GM21717 (cell line): ENCODE measurements at regions not wholly inside any gene's neighbourhood (a gene's known extent, or its start where the extent isn't known, plus 50 kb on each side); places are given as distances from the start of the nearest gene placed in this dataset.
A peak's percentile ranks its signal among the peaks of the same experiment; 100 is the strongest.
"Not testable (repeated sequence)": the region's sequence is repeated elsewhere in the genome, so short reads cannot be mapped to it uniquely, and the experiment has no call there.

Experiments used
- ATAC-seq: cut with Tn5 transposase; IDR thresholded peaks from one replicate; pipeline ENCODE4 v1.9.1; 2021; ENCODE audit warnings: mild to moderate bottlenecking, moderate library complexity; ENCODE audit not compliant: unreplicated experiment

DNA sequence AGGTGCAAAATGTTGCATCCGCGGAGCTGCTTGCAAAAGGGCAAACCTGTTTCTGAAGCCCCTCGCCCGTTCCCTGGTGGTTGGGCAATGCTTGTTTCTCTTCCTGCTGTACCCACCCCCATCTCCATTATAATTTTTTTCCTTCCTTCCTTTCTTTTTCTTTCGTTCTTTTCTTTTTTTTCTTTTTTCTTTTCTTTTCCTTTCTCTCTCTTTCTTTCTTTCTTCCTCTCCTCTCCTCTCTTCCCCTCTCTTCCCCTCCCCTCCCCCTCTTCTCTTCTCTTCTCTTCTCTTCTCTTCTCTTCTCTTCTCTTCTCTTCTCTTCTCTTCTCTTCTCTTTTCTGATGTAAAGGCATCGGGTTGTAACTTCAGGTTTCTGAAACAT, 278.2 kb downstream of the GATA3 start:
- no peak for ATAC-seq

- ATAC-seq: no peak
These were observed 280.1 kb downstream of the GATA3 start for GRCh38 chr10:8334631-8335030.

DNA sequence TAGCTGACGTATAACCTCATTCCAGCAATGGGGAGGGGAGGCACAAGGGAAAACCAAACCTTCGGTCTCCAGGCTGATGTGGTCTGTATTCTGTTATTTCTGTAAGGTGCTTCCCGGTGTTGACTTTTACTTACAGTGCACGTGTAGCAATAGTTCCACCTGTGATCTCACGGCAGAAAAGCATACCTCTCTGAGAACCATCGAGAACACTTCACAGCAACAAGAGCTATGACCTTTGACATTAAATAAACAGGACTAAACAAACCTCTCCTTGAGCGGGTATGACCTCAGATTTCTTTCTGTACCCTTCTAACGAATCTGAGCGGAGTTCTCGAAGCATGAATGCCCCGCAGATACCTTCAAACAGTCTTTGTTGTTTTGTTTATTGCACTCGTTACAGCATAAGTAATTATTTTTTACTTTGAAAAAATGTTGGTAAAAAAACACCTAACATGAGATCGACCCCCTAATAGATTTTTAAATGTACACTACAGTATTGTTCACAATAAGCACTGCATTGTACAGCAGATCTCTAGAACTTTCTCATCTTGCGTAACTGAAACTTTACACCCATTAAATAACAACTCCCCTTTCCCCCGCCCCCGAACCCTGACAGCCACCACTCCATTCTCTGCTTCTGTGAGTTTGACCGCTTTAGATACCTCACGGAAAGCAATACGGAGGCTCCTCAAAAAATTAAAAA, 282.3 kb downstream of the GATA3 start:
- ATAC-seq: no peak

GRCh38 chr10:8337332-8337651, 282.8 kb downstream of the GATA3 start:
- ATAC-seq: no peak

- no peak for ATAC-seq
These were observed 283.8 kb downstream of the GATA3 start for GRCh38 chr10:8338177-8338766.

- ATAC-seq: no peak
These were observed 290.3 kb downstream of the GATA3 start for GRCh38 chr10:8344756-8345155.

- ATAC-seq: no peak
These were observed 292.4 kb downstream of the GATA3 start for GRCh38 chr10:8346861-8347260.

GRCh38 chr10:8347614-8348013, 293.1 kb downstream of the GATA3 start:
- not testable (repeated sequence) for ATAC-seq

GRCh38 chr10:8349610-8350249, 295.2 kb downstream of the GATA3 start:
- no peak for ATAC-seq

DNA sequence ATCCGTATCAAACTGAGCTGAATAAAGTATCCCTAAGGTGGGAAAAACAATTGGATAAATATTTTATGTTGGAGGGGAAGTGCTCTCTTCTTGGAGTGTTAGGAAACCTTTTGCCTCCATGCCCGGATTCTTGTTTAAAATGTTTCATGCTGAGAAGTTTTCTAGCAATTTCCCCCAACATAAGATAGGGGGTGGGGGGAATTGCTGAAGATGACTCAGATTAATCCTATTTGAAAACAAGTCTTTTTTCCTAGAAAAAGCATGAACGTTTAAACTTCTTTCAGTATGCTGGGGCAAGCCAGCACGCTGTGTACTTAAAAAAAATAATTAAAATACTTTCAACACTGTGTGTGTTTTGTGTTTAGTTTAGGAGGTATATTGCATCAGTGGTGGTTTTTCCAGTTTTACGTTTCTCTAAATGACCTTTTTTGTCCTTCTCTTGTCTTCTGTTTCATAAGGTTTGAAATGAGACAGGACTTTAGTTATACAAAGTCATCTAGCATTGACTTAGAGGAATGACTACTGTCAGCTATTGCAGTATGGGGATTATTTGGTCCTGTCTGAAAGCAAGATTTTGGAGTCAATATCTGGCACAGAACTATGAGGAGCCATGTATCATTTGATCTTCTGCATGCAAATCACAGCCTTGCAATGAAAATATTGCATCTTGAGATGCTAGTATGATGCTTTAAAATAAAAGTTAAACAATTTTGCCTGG, 295.9 kb downstream of the GATA3 start:
- ATAC-seq: no peak

GRCh38 chr10:8352171-8353075, 297.9 kb downstream of the GATA3 start:
- no peak for ATAC-seq

- ATAC-seq: no peak
These were observed 301.8 kb downstream of the GATA3 start for GRCh38 chr10:8356283-8356682.

- ATAC-seq: no peak
These were observed 305.0 kb downstream of the GATA3 start for GRCh38 chr10:8359467-8359866.

DNA sequence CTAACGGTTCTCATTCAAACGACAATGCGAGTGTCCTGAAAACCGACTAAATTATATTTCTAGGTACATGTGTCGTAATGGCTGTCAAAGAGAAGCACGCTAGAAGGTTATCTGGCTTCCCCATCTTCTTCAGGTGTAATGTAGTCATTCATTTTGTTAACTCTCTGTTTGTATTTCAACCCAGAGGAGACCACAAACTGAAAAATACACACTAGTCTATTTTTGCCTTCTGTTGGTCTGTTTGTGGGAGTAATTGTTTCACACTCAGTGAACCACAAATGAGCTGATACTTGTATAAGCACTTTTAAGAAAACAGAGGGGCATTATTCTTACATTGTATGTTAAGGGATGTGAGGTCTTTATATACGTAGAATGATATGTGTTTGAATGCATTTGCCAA, 305.9 kb downstream of the GATA3 start:
- no peak for ATAC-seq

DNA sequence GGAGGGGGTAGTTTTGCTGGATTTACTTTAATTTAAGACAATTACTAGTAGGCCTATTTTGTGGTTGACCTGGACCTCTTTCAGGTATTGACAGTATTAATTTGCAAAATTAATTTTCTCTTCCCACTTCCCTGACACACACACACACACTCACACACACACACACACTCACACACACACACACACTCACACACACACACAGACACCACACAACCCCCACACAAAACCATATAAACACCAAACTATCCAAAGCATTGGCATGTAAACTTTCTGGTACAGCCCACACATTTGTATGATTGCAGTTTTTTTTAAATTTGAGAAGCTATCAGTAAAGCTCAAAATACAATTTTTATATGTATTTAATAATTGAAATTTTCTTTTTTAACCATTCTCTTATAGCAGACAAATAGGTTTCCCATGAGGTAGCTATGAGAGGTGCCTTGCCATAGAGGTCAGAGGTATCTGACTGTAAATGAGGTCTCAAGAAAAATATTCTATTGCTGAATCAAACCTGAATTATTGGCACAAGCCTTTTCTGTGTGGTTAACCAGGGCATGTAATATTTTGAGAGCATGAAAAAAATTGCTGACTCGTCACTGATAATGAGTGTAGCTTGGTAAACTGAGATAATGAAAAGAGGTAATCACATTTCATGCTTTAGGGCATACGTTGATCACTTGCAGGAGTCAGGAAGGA, 306.5 kb downstream of the GATA3 start:
- no peak for ATAC-seq

GRCh38 chr10:8361510-8361844, 307.0 kb downstream of the GATA3 start:
- no peak for ATAC-seq

DNA sequence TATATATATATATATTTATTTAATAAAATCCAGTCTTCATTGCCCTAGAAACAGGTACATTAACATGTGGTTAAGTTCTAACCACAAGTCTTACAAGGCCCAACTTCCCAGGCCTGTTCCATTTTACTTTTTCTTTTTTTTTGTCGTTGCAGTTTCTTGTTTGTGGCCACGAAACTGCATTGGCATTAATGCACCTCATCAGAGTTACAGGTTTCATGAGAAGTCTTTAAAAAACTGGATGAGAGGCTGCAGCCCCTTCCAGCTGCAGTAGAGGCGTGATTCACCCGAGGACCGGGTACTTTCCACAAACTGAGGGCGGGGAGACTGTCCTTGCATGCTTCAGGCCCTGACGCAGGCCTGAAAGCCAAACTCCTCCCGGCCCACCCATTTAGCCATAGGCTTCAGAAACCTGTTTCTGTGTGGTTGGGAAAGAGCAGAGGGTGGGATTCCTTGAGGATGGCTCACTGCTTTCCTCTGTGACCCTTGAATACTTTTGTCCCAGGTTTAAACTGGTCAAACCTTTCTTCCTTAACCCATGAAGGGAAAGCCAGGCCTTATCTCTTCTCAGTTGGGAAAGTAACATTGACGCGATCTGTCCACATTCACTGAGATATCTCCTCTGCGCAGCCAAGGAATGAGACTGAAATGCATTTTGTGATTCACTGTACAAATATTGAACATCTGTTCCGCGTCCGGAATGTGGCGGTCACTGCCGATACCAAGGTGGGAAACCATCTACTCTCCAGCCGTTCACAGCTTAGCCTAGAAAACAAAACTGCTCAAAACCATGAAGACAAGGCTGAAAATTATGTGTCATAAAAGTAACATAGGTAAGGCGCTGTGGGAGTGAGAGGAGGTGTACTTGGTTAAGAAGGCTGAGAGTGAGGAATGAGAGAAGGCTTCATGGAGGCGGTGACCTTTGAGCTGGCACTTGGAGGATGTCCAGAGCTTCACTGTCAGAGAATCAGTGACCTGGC, 311.7 kb downstream of the GATA3 start:
- ATAC-seq: no peak

GRCh38 chr10:8367672-8368411, 313.4 kb downstream of the GATA3 start:
- ATAC-seq: not testable (repeated sequence)

DNA sequence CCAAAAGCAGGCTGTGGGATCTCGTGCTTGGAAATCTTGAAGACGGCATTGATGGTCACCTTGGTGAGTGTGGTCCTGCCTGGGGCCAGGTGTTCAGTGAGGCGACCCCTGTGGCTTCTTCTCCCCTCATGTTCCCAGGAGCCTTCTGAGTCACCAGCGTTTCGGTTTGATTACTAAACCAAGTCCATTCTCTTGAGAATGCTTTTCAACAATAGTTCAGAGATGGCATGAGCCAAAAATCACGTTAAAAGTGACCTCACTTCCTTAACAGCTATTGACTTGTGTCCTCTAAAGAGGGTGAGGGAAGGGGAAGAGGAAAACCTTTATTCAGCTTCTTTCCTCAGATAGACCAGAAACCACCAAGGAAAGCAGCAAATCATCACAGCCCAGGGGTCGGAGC, 315.2 kb downstream of the GATA3 start:
- peak; percentile 61 for ATAC-seq
